Vagina (tissue), 2 donors: ENCODE measurements at regions not wholly inside any gene's neighbourhood (a gene's known extent, or its start where the extent isn't known, plus 50 kb on each side); places are given as distances from the start of the nearest gene placed in this dataset.

Experiments used
- CTCF ChIP-seq, 3 experiments: fragments of 450-650 bp in 2 of 3; fragments of 200-600 bp in 1 of 3; sonication (generic) in 1 of 3; IDR thresholded peaks; one replicate each; pipeline ENCODE4 v1.5.1; 2017 to 2019; ENCODE audit warnings: antibody characterized with exemption in 3 of 3, mild to moderate bottlenecking in 2 of 3, moderate library complexity in 2 of 3
- POLR2A ChIP-seq, 2 donors: fragments of 450-650 bp; IDR thresholded peaks; one replicate each; pipeline ENCODE4 v1.6.1; 2017; ENCODE audit warnings: antibody characterized with exemption in 2 of 2, mild to moderate bottlenecking in 2 of 2, moderate library complexity in 2 of 2
- POLR2AphosphoS5 ChIP-seq, 2 donors: sonication (generic); formaldehyde crosslinking; IDR thresholded peaks; one replicate each; pipeline ENCODE4 v1.9.0; 2017; ENCODE audit warnings: antibody characterized with exemption in 2 of 2, mild to moderate bottlenecking in 2 of 2, low read depth in 1 of 2; ENCODE audit not compliant: insufficient read depth in 1 of 2

- no peak for TF ChIP-seq POLR2A (IDR thresholded peaks at IDR 0.05)
- no peak for TF ChIP-seq CTCF (IDR thresholded peaks at IDR 0.05)
- TF ChIP-seq POLR2AphosphoS5 (IDR thresholded peaks at IDR 0.05; ENCODE audit: insufficient read depth in 1 of 2, low read depth in 1 of 2), result no peak
Observed at GRCh38 chr10:64952042-64952441, 1430.8 kb downstream of the REEP3 start.
